ENCODE measurements at regions not wholly inside any gene's neighbourhood (a gene's known extent, or its start where the extent isn't known, plus 50 kb on each side); places are given as distances from the start of the nearest gene placed in this dataset.

DNA sequence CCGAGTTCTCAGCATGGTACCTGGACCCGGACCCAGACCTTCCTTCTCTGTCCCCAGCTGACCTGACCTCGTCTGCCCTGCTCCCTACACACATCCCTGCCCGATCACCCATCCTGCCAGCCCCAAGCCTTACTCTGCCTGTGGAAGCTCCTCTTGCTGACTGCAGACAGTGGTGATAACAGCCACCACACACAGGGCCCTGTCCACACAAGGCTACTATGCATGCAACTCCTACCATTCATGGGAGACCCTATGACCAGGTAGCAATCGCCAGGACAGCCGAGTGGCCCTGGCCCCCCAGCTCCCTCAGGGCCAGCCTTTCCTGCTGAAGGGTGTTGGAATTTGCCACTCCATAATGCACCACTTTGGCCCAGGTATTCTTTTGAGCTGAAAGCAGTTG lies 233.6 kb downstream of the BRD1 start:
- no peak for TF ChIP-seq CTCF (IDR thresholded peaks at IDR 0.05)
- no peak for ATAC-seq
- no peak overlapping the region for H3K4me3 ChIP-seq
- H3K4me1 ChIP-seq: no peaks in the 10 kb centered on the region
- H3K36me3 ChIP-seq (ENCODE audit: insufficient read depth in 1 of 2, low read depth in 1 of 2): no peaks in the 10 kb centered on the region
- WGBS, 3 donors: 84 to 87% (median 86%) methylated on average over 6 of the region's 6 CpGs
- no peaks in the 10 kb centered on the region for H3K9me3 ChIP-seq
- DNase-seq: no peak
- H3K27me3 ChIP-seq (ENCODE audit: insufficient read depth in 3 of 3, low read length in 2 of 3): peaks cover 0 to 6% (median 4%) of the 10 kb centered on the region in 3 donors
- H3K27ac ChIP-seq: no peak overlapping the region
- intact Hi-C loops (cut with DNase I): no loop called here

- intact Hi-C loops (cut with DNase I): no loop called here
- Histone ChIP-seq H3K4me1 (no peaks in the 10 kb centered on the region), H3K36me3 (ENCODE audit: insufficient read depth in 1 of 2, low read depth in 1 of 2) (no peaks in the 10 kb centered on the region), H3K9me3 (no peaks in the 10 kb centered on the region), H3K4me3 (no peak overlapping the region), H3K27me3 (ENCODE audit: insufficient read depth in 3 of 3, low read length in 2 of 3) (peaks cover 0 to 4% (median 0%) of the 10 kb centered on the region in 3 donors), H3K27ac (no peak overlapping the region)
- 92 to 94% (median 94%) methylated on average over 7 of the region's 7 CpGs for WGBS, 3 donors
- DNase-seq: no peak
- ATAC-seq: no peak
- TF ChIP-seq CTCF (IDR thresholded peaks at IDR 0.05): no peak
Measured at GRCh38 chr22:49593509-49593908, 234.2 kb downstream of the BRD1 start.

- no peak overlapping the region for H3K27ac ChIP-seq
- H3K4me3 ChIP-seq: no peak overlapping the region
- no peak for DNase-seq
- H3K36me3 ChIP-seq (ENCODE audit: insufficient read depth in 1 of 2, low read depth in 1 of 2): no peaks in the 10 kb centered on the region
- peaks cover 0 to 4% (median 0%) of the 10 kb centered on the region in 3 donors for H3K27me3 ChIP-seq (ENCODE audit: insufficient read depth in 3 of 3, low read length in 2 of 3)
- WGBS, 3 donors: 58 to 67% (median 61%) methylated on average over 12 of the region's 12 CpGs
- H3K4me1 ChIP-seq: no peaks in the 10 kb centered on the region
- TF ChIP-seq CTCF (IDR thresholded peaks at IDR 0.05): no peak
- no peaks in the 10 kb centered on the region for H3K9me3 ChIP-seq
- intact Hi-C loops (cut with DNase I): no loop called here
- ATAC-seq: no peak
Measured at GRCh38 chr22:49592780-49593501, 234.7 kb downstream of the BRD1 start.

DNA sequence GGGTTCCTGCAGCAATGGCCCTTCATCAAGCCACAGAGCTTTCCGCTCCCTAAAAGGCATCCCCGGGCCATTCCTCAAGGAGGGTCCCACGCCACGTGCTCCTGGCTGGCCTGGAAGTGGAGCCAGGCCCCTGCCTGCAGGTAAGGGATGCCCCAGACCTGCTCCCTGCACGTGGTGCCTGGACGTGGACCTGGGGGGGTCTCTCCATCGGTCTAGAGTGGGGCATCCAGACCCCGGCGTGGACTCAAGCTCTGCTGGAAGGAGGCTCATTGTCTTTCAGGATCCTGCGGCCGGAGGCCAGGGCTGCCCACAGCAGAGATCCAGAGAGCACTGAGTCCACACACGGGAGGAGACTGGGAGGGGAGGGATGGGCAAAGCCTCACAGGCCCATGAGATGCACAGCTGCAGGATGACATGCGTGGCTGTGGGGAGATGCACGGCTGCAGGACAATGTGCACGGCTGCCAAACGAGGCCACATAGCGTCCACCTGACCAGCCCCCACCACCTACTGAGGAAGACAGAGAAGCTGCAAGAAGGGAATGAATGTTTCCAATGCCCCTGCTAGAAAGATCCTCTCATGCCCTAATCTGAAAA lies 236.7 kb downstream of the BRD1 start:
- Histone ChIP-seq H3K27me3 (ENCODE audit: insufficient read depth in 3 of 3, low read length in 2 of 3) (peaks cover 0 to 4% (median 0%) of the 10 kb centered on the region in 3 donors), H3K9me3 (no peaks in the 10 kb centered on the region), H3K4me3 (no peak overlapping the region), H3K4me1 (no peaks in the 10 kb centered on the region), H3K36me3 (ENCODE audit: insufficient read depth in 1 of 2, low read depth in 1 of 2) (no peaks in the 10 kb centered on the region), H3K27ac (no peak overlapping the region)
- DNase-seq: no peak
- no peak for ATAC-seq
- 71 to 79% (median 73%) methylated on average over 17 of the region's 17 CpGs for WGBS, 3 donors
- TF ChIP-seq CTCF (IDR thresholded peaks at IDR 0.05): no peak
- intact Hi-C loops (cut with DNase I): no loop called here

All from psoas muscle (tissue), 7 donors.